HG02938 (cell line): ENCODE measurements at regions not wholly inside any gene's neighbourhood (a gene's known extent, or its start where the extent isn't known, plus 50 kb on each side); places are given as distances from the start of the nearest gene placed in this dataset.

ENCODE experiments used
- ATAC-seq: cut with Tn5 transposase; IDR thresholded peaks from one replicate; pipeline ENCODE4 v1.9.1; 2021; ENCODE audit warnings: mild to moderate bottlenecking, moderate library complexity; ENCODE audit not compliant: unreplicated experiment

DNA sequence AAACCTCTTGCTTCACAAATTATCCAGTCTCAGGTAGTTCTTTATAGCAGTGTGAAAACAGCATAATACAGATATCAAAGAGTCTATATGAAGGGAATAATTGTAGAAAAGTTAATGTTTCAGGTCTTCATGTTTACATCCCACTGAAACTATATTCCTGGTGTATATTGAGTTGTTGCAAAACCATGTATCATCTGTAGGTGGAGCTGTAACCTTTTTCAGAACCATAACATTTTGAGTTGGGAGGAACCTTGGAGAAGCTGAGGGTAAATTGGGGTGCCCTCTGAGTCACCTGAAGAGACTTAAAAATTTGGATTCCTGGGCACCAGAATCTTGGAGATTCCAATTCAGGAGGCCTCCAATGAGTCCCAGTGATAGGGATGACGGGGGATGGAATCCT is 51.9 kb upstream of the TAPT1 start:
- ATAC-seq: no peak
